ENCODE measurements at regions not wholly inside any gene's neighbourhood (a gene's known extent, or its start where the extent isn't known, plus 50 kb on each side); places are given as distances from the start of the nearest gene placed in this dataset.

GRCh38 chr5:108467563-108467962, 85.7 kb upstream of the FBXL17 start:
- Histone ChIP-seq H3K4me3 (replicated peaks in 1 of 4; ENCODE audit: control extremely low read depth in 1 of 4, insufficient read depth in 1 of 4, low read depth in 3 of 4, low read length in 4 of 4) (no peak overlapping the region), H3K79me2 (ENCODE audit: control insufficient read depth, insufficient read depth, low read length) (no peaks in the 10 kb centered on the region), H3K27me3 (ENCODE audit: control insufficient read depth, insufficient read depth, low read length) (no peaks in the 10 kb centered on the region), H3K36me3 (ENCODE audit: control insufficient read depth, insufficient read depth, low read length) (no peaks in the 10 kb centered on the region), H3K9ac (ENCODE audit: insufficient read depth, low read length) (no peak overlapping the region), H3K27ac (ENCODE audit: insufficient read depth, low read length) (no peak overlapping the region), H3K4me2 (ENCODE audit: extremely low read depth, insufficient read depth, low read length) (no peak overlapping the region), H2AFZ (ENCODE audit: low read length) (no peak overlapping the region), H3K9me3 (ENCODE audit: control insufficient read depth, insufficient read depth, low read depth, low read length) (no peaks in the 10 kb centered on the region), H3K4me1 (ENCODE audit: control insufficient read depth, extremely low read depth, insufficient read depth, low read length) (no peaks in the 10 kb centered on the region), H4K20me1 (ENCODE audit: control insufficient read depth, extremely low read depth, insufficient read depth, low read length) (no peaks in the 10 kb centered on the region)
- TF ChIP-seq CTCF (conservative IDR thresholded peaks at IDR 0.05 in 1 of 2, IDR thresholded peaks at IDR 0.05 in 1 of 2; ENCODE audit: low read depth in 1 of 2, low read length in 2 of 2): no peak
- no peak for TF ChIP-seq EZH2 (IDR thresholded peaks at IDR 0.05; ENCODE audit: low read length, missing control alignments)
- DNase-seq (ENCODE audit: low read depth in 2 of 2): no peak

DNA sequence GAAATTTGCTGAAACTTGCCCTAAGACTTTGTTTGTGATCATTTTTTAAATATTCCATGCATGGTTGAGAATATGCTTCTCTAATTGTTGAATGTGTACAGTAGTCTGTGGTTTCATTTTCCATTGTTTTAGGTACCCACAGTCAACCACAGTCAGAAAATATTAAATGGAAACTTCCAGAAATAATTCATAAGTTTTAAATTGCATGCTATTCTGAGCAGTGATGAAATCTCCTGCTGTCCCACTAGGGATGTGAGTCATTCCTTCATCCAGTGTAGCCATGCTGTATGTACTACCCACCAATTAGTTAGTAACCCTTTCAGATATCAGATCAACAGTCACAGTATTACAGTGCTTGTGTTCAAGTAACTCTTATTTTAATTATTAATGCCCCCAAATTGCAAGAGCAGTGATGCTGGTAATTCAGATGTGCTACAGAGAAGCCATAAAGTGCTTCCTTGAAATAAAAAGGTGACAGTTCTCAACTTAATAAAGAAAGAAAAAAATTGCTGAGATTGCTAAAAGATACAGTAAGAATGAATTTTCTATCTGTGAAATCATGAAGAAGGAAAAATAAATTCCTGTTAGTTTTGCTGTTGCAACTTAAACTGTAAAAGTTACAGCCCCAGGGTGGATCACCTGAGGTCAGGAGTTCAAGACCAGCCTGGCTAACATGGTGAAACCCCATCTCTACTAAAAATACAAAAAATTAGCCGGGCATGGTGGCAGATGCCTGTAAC, 79.9 kb upstream of the FBXL17 start:
- no peak overlapping the region for H3K4me2 ChIP-seq (ENCODE audit: extremely low read depth, insufficient read depth, low read length)

DNA sequence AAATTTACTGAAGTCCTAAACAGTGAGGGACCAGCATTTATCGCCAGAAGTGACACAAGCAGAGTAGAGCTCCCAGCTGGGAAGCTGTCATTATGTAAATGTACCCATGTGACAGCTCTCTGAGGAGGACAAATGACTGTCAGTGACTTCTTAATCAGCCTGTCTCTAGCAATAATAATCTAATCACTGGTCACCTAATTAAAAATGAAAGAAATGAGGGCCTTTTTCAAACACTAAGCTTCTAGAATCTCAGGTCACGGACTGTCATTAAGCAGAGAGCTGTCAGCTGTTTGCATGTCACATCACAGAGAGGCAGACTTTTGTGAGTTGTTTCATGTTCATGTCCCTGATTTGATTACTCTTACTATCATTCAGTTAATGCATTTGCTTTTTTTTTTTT, 77.9 kb upstream of the FBXL17 start:
- no peaks in the 10 kb centered on the region for H3K9me3 ChIP-seq (ENCODE audit: control insufficient read depth, insufficient read depth, low read depth, low read length)
- H2AFZ ChIP-seq (ENCODE audit: low read length): no peak overlapping the region
- no peaks in the 10 kb centered on the region for H3K36me3 ChIP-seq (ENCODE audit: control insufficient read depth, insufficient read depth, low read length)
- H4K20me1 ChIP-seq (ENCODE audit: control insufficient read depth, extremely low read depth, insufficient read depth, low read length): no peaks in the 10 kb centered on the region
- H3K4me3 ChIP-seq (replicated peaks in 1 of 4; ENCODE audit: control extremely low read depth in 1 of 4, insufficient read depth in 1 of 4, low read depth in 3 of 4, low read length in 4 of 4): no peak overlapping the region
- TF ChIP-seq EZH2 (IDR thresholded peaks at IDR 0.05; ENCODE audit: low read length, missing control alignments) (no peak), CTCF (conservative IDR thresholded peaks at IDR 0.05 in 1 of 2, IDR thresholded peaks at IDR 0.05 in 1 of 2; ENCODE audit: low read depth in 1 of 2, low read length in 2 of 2) (no peak)
- H3K9ac ChIP-seq (ENCODE audit: insufficient read depth, low read length): no peak overlapping the region
- no peak overlapping the region for H3K4me2 ChIP-seq (ENCODE audit: extremely low read depth, insufficient read depth, low read length)
- no peaks in the 10 kb centered on the region for H3K79me2 ChIP-seq (ENCODE audit: control insufficient read depth, insufficient read depth, low read length)
- DNase-seq (ENCODE audit: low read depth in 2 of 2): no peak
- no peaks in the 10 kb centered on the region for H3K27me3 ChIP-seq (ENCODE audit: control insufficient read depth, insufficient read depth, low read length)
- H3K27ac ChIP-seq (ENCODE audit: insufficient read depth, low read length): no peak overlapping the region
- no peaks in the 10 kb centered on the region for H3K4me1 ChIP-seq (ENCODE audit: control insufficient read depth, extremely low read depth, insufficient read depth, low read length)

More for the DNA sequence above, 79.9 kb upstream of the FBXL17 start:
- no peak overlapping the region for H2AFZ ChIP-seq (ENCODE audit: low read length)
- TF ChIP-seq EZH2 (IDR thresholded peaks at IDR 0.05; ENCODE audit: low read length, missing control alignments): no peak
- no peak for TF ChIP-seq CTCF (conservative IDR thresholded peaks at IDR 0.05 in 1 of 2, IDR thresholded peaks at IDR 0.05 in 1 of 2; ENCODE audit: low read depth in 1 of 2, low read length in 2 of 2)
- no peaks in the 10 kb centered on the region for H3K79me2 ChIP-seq (ENCODE audit: control insufficient read depth, insufficient read depth, low read length)
- no peak overlapping the region for H3K27ac ChIP-seq (ENCODE audit: insufficient read depth, low read length)
- no peaks in the 10 kb centered on the region for H3K4me1 ChIP-seq (ENCODE audit: control insufficient read depth, extremely low read depth, insufficient read depth, low read length)
- no peaks in the 10 kb centered on the region for H3K36me3 ChIP-seq (ENCODE audit: control insufficient read depth, insufficient read depth, low read length)
- H3K9ac ChIP-seq (ENCODE audit: insufficient read depth, low read length): no peak overlapping the region
- no peaks in the 10 kb centered on the region for H3K9me3 ChIP-seq (ENCODE audit: control insufficient read depth, insufficient read depth, low read depth, low read length)
- peak; percentile 54 to 74 for DNase-seq (ENCODE audit: low read depth in 2 of 2)
- no peaks in the 10 kb centered on the region for H4K20me1 ChIP-seq (ENCODE audit: control insufficient read depth, extremely low read depth, insufficient read depth, low read length)
- H3K4me3 ChIP-seq (replicated peaks in 1 of 4; ENCODE audit: control extremely low read depth in 1 of 4, insufficient read depth in 1 of 4, low read depth in 3 of 4, low read length in 4 of 4): no peak overlapping the region
- no peaks in the 10 kb centered on the region for H3K27me3 ChIP-seq (ENCODE audit: control insufficient read depth, insufficient read depth, low read length)

Data from fibroblast of lung (primary cell).